H9 (cell line): ENCODE measurements at regions not wholly inside any gene's neighbourhood (a gene's known extent, or its start where the extent isn't known, plus 50 kb on each side); places are given as distances from the start of the nearest gene placed in this dataset.

Source experiments
- DNase-seq: peaks from one replicate; pipeline ENCODE4 v3.0.0-alpha.2; 2017
- H2AFZ ChIP-seq: one replicate; pipeline ENCODE4 v1.6.1; 2013; ENCODE audit warnings: mild to moderate bottlenecking, low read length, control low read depth, moderate library complexity
- H2AK5ac ChIP-seq: 2 replicates; pipeline ENCODE4 v1.6.1; 2013; ENCODE audit warnings: low read length, control low read depth, mixed read lengths; ENCODE audit not compliant: insufficient read length
- H2BK120ac ChIP-seq: one replicate; pipeline ENCODE4 v1.6.1; 2013; ENCODE audit warnings: low read depth, mild to moderate bottlenecking, low read length, control low read depth, inconsistent platforms; ENCODE audit not compliant: poor library complexity, severe bottlenecking
- H2BK12ac ChIP-seq: 2 replicates; pipeline ENCODE4 v1.6.1; 2013; ENCODE audit warnings: low read length, control low read depth, mixed read lengths, low read depth; ENCODE audit not compliant: insufficient read length
- H2BK15ac ChIP-seq: 2 replicates; pipeline ENCODE4 v1.6.1; 2013; ENCODE audit warnings: low read depth, low read length, control low read depth
- H2BK20ac ChIP-seq: one replicate; pipeline ENCODE4 v1.6.1; 2013; ENCODE audit warnings: low read depth, mild to moderate bottlenecking, low read length, control low read depth, inconsistent platforms; ENCODE audit not compliant: poor library complexity, severe bottlenecking
- H2BK5ac ChIP-seq: 2 replicates; pipeline ENCODE4 v1.6.1; 2013; ENCODE audit warnings: low read length, control low read depth, mixed read lengths; ENCODE audit not compliant: insufficient read length
- H3K14ac ChIP-seq: 2 replicates; pipeline ENCODE4 v1.6.1; 2013; ENCODE audit warnings: low read length, control low read depth; ENCODE audit not compliant: insufficient read depth
- H3K18ac ChIP-seq: 2 replicates; pipeline ENCODE4 v1.6.1; 2013; ENCODE audit warnings: low read depth, mild to moderate bottlenecking, mixed read lengths, low read length, control low read depth; ENCODE audit not compliant: insufficient read length
- H3K23ac ChIP-seq: 2 replicates; pipeline ENCODE4 v1.6.1; 2013; ENCODE audit warnings: low read length, control low read depth, mixed read lengths, low read depth; ENCODE audit not compliant: insufficient read length
- H3K23me2 ChIP-seq: 2 replicates; pipeline ENCODE4 v1.6.1; 2013; ENCODE audit warnings: low read depth, mild to moderate bottlenecking, mixed read lengths, low read length, control low read depth; ENCODE audit not compliant: insufficient read length, poor library complexity, severe bottlenecking
- H3K27ac ChIP-seq: 2 replicates; pipeline ENCODE4 v1.5.1; 2013; ENCODE audit warnings: low read length, control low read depth, mixed read lengths, low read depth; ENCODE audit not compliant: insufficient read length
- H3K27me3 ChIP-seq: 2 replicates; pipeline ENCODE4 v1.6.1; 2013; ENCODE audit warnings: low read length, control low read depth, inconsistent platforms; ENCODE audit not compliant: insufficient read depth
- H3K4ac ChIP-seq: 2 replicates; pipeline ENCODE4 v1.6.1; 2013; ENCODE audit warnings: low read depth, mild to moderate bottlenecking, control low read depth, inconsistent platforms, low read length, moderate library complexity
- H3K4me1 ChIP-seq: 2 replicates; pipeline ENCODE4 v1.6.1; 2013; ENCODE audit warnings: low read length, control low read depth, inconsistent platforms; ENCODE audit not compliant: insufficient read depth
- H3K4me2 ChIP-seq: 2 replicates; pipeline ENCODE4 v1.6.1; 2013; ENCODE audit warnings: low read length, control low read depth, mixed read lengths; ENCODE audit not compliant: insufficient read length, insufficient read depth
- H3K56ac ChIP-seq: 2 replicates; pipeline ENCODE4 v1.6.1; 2013; ENCODE audit warnings: low read depth, mild to moderate bottlenecking, mixed read lengths, low read length, control low read depth; ENCODE audit not compliant: insufficient read length
- H3K79me1 ChIP-seq: 2 replicates; pipeline ENCODE4 v1.6.1; 2013; ENCODE audit warnings: low read depth, mild to moderate bottlenecking, moderate library complexity, low read length, control low read depth, inconsistent platforms; ENCODE audit not compliant: insufficient read depth, poor library complexity, severe bottlenecking
- H3K79me2 ChIP-seq: 2 replicates; pipeline ENCODE4 v1.6.1; 2013; ENCODE audit warnings: low read length, control low read depth, inconsistent platforms; ENCODE audit not compliant: insufficient read depth
- H3K9ac ChIP-seq: 2 replicates; pipeline ENCODE4 v1.6.1; 2013; ENCODE audit warnings: low read length, control low read depth, mixed read lengths; ENCODE audit not compliant: insufficient read length; ENCODE audit errors: extremely low read depth
- H3K9me3 ChIP-seq: one replicate; pipeline ENCODE4 v1.6.1; 2013; ENCODE audit warnings: low read depth, low read length, inconsistent platforms; ENCODE audit not compliant: control insufficient read depth
- H3T11ph ChIP-seq: one replicate; pipeline ENCODE4 v1.6.1; 2013; ENCODE audit warnings: mild to moderate bottlenecking, low read length, control low read depth, inconsistent platforms
- H4K20me1 ChIP-seq: one replicate; pipeline ENCODE4 v1.6.1; 2013; ENCODE audit not compliant: control insufficient read depth, insufficient read length, insufficient read depth
- H4K5ac ChIP-seq: 2 replicates; pipeline ENCODE4 v1.6.1; 2013; ENCODE audit warnings: low read depth, mild to moderate bottlenecking, mixed read lengths, low read length, control low read depth; ENCODE audit not compliant: insufficient read length
- H4K8ac ChIP-seq: replicated peaks from 2 replicates; pipeline ENCODE4 v1.6.1; 2013; ENCODE audit warnings: low read length, control low read depth, mixed read lengths, low read depth; ENCODE audit not compliant: insufficient read length
- H4K91ac ChIP-seq: 2 replicates; pipeline ENCODE4 v1.6.1; 2013; ENCODE audit warnings: low read depth, mild to moderate bottlenecking, moderate library complexity, mixed read lengths, low read length, control low read depth; ENCODE audit not compliant: insufficient read length
- H3K27ac Mint-ChIP-seq, 3 experiments: 2 replicates in 2 of 3; 3 replicates in 1 of 3; pipeline ENCODE4 v1.8.0; 2020 to 2021; ENCODE audit warnings: mixed read lengths in 3 of 3, mild to moderate bottlenecking in 1 of 3, moderate library complexity in 1 of 3
- H3K27me3 Mint-ChIP-seq: 2 replicates; pipeline ENCODE4 v1.8.0; 2021; ENCODE audit warnings: low read depth, mild to moderate bottlenecking, moderate library complexity, mixed read lengths
- H3K36me3 Mint-ChIP-seq, 3 experiments: 2 replicates in 2 of 3; 3 replicates in 1 of 3; pipeline ENCODE4 v1.8.0; 2020 to 2021; ENCODE audit warnings: low read depth in 3 of 3, mixed read lengths in 3 of 3; ENCODE audit not compliant: insufficient read depth in 1 of 3
- H3K4me1 Mint-ChIP-seq, 2 experiments: 2 replicates each; pipeline ENCODE4 v1.8.0; 2020; ENCODE audit warnings: mixed read lengths in 2 of 2
- H3K4me3 Mint-ChIP-seq, 2 experiments: 2 replicates in 1 of 2; 3 replicates in 1 of 2; pipeline ENCODE4 v1.8.0; 2020 to 2021; ENCODE audit warnings: mild to moderate bottlenecking in 2 of 2, mixed read lengths in 2 of 2, moderate library complexity in 1 of 2
- H3K9me3 Mint-ChIP-seq, 2 experiments: 2 replicates in 1 of 2; 3 replicates in 1 of 2; pipeline ENCODE4 v1.8.0; 2020; ENCODE audit warnings: mild to moderate bottlenecking in 2 of 2, mixed read lengths in 2 of 2, moderate library complexity in 1 of 2
- WGBS: extraction: QIAGEN DNeasy Blood & Tissue Kit; methylation state at CpG from one replicate; pipeline ENCODE4 v1.1.7; 2013; ENCODE audit warnings: missing lambda C conversion rate, low lambda C conversion rate, mixed read lengths; ENCODE audit not compliant: insufficient read length; ENCODE audit errors: extremely low coverage; 5-methylcytosine and 5-hydroxymethylcytosine counted together
- TF ChIP-seq, protein P1 (sequence below): fragments of 200-600 bp; sonication (generic); conservative IDR thresholded peaks from 3 replicates; pipeline ENCODE4 v1.8.0; 2021; ENCODE audit warnings: antibody characterized with exemption, mild to moderate bottlenecking

- H2BK20ac ChIP-seq = no peak overlapping the region
- H3K4me2 ChIP-seq = no peak overlapping the region
- no peak overlapping the region for H3K27ac ChIP-seq
- no peak overlapping the region for H3K23ac ChIP-seq
- H3T11ph ChIP-seq = no peak overlapping the region
- H2AFZ ChIP-seq = no peak overlapping the region
- H3K14ac ChIP-seq = no peak overlapping the region
- H3K23me2 ChIP-seq = no peaks in the 10 kb centered on the region
- H3K9me3 Mint-ChIP-seq = no peaks in the 10 kb centered on the region
- no peak overlapping the region for H2BK5ac ChIP-seq
- H3K36me3 Mint-ChIP-seq = no peaks in the 10 kb centered on the region
- no peaks in the 10 kb centered on the region for H3K27me3 Mint-ChIP-seq
- H3K79me1 ChIP-seq = no peaks in the 10 kb centered on the region
- H3K27ac Mint-ChIP-seq = no peak overlapping the region; a peak in 2 of 7 replicates
- peaks cover 6% of the 10 kb centered on the region in 2 experiments for H3K4me1 Mint-ChIP-seq
- H3K9me3 ChIP-seq = no peaks in the 10 kb centered on the region
- DNase-seq = no peak
- H3K9ac ChIP-seq = no peak overlapping the region
- H4K20me1 ChIP-seq = no peaks in the 10 kb centered on the region
- no peak overlapping the region for H2BK12ac ChIP-seq
- H3K27me3 ChIP-seq = no peaks in the 10 kb centered on the region
- H2AK5ac ChIP-seq = no peak overlapping the region
- no peak overlapping the region for H2BK15ac ChIP-seq
- H3K4ac ChIP-seq = no peak overlapping the region
- H4K8ac ChIP-seq = no peak overlapping the region
- no CpG with 5 or more reads among the region's 4 CpGs for WGBS
- no peaks in the 10 kb centered on the region for H3K79me2 ChIP-seq
- no peak overlapping the region for H3K56ac ChIP-seq
- H4K5ac ChIP-seq = no peak overlapping the region
- no peak overlapping the region for H4K91ac ChIP-seq
- no peak overlapping the region for H3K18ac ChIP-seq
- no peak overlapping the region for H2BK120ac ChIP-seq
- TF ChIP-seq, protein P1, sequence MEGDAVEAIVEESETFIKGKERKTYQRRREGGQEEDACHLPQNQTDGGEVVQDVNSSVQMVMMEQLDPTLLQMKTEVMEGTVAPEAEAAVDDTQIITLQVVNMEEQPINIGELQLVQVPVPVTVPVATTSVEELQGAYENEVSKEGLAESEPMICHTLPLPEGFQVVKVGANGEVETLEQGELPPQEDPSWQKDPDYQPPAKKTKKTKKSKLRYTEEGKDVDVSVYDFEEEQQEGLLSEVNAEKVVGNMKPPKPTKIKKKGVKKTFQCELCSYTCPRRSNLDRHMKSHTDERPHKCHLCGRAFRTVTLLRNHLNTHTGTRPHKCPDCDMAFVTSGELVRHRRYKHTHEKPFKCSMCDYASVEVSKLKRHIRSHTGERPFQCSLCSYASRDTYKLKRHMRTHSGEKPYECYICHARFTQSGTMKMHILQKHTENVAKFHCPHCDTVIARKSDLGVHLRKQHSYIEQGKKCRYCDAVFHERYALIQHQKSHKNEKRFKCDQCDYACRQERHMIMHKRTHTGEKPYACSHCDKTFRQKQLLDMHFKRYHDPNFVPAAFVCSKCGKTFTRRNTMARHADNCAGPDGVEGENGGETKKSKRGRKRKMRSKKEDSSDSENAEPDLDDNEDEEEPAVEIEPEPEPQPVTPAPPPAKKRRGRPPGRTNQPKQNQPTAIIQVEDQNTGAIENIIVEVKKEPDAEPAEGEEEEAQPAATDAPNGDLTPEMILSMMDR = no peak
- no peak overlapping the region for H3K4me3 Mint-ChIP-seq
- H3K4me1 ChIP-seq = no peaks in the 10 kb centered on the region
Observed at GRCh38 chr10:23643111-23643780, 204.4 kb downstream of the OTUD1 start.
